HL-60 (cell line): ENCODE measurements at regions not wholly inside any gene's neighbourhood (a gene's known extent, or its start where the extent isn't known, plus 50 kb on each side); places are given as distances from the start of the nearest gene placed in this dataset.

Source experiments
- DNase-seq, 2 experiments: peaks; one replicate each; pipeline ENCODE4 v3.0.0-alpha.2; 2010 to 2020; ENCODE audit warnings: low read depth in 1 of 2, low spot score in 1 of 2
- H3K27ac ChIP-seq: fragments of 250-450 bp; sonication (Bioruptor Pico); replicated peaks from 2 replicates; pipeline ENCODE4 v1.5.1; 2020; ENCODE audit warnings: mild to moderate bottlenecking, moderate library complexity
- H3K27me3 ChIP-seq: fragments of 250-450 bp; sonication (Bioruptor Pico); 2 replicates; pipeline ENCODE4 v1.5.1; 2021; ENCODE audit warnings: mild to moderate bottlenecking, moderate library complexity; ENCODE audit not compliant: insufficient read depth, poor library complexity, severe bottlenecking
- H3K4me3 ChIP-seq: replicated peaks from 2 replicates; pipeline ENCODE4 v1.5.1; 2011; ENCODE audit warnings: mild to moderate bottlenecking, control low read depth, low read length; ENCODE audit not compliant: insufficient read depth
- CTCF ChIP-seq: IDR thresholded peaks from one replicate; pipeline ENCODE4 v1.5.1; 2011; ENCODE audit warnings: low read length, control low read depth, inconsistent platforms; ENCODE audit not compliant: insufficient read depth
- GABPA ChIP-seq: IDR thresholded peaks from 2 replicates; pipeline ENCODE4 v1.6.1; 2012; ENCODE audit warnings: low read depth
- POLR2AphosphoS5 ChIP-seq: IDR thresholded peaks from 2 replicates; pipeline ENCODE4 v1.6.1; 2012; ENCODE audit warnings: low read depth
- REST ChIP-seq: IDR thresholded peaks from 2 replicates; pipeline ENCODE4 v1.6.1; 2012; ENCODE audit warnings: low read depth; ENCODE audit not compliant: insufficient replicate concordance
- SPI1 ChIP-seq: IDR thresholded peaks from 2 replicates; pipeline ENCODE4 v1.6.1; 2012; ENCODE audit warnings: low read depth, mild to moderate bottlenecking, borderline replicate concordance

- TF ChIP-seq GABPA = no peak
- TF ChIP-seq CTCF = no peak
- no peak for TF ChIP-seq REST
- no peak for TF ChIP-seq SPI1
- no peak for TF ChIP-seq POLR2AphosphoS5
- Histone ChIP-seq H3K27ac (no peak overlapping the region), H3K27me3 (no peaks in the 10 kb centered on the region), H3K4me3 (no peak overlapping the region)
- no peak for DNase-seq
Measured at GRCh38 chr5:167712986-167713585, 578.4 kb upstream of the WWC1 start.

- no peak for TF ChIP-seq SPI1
- H3K27ac ChIP-seq = no peak overlapping the region
- DNase-seq = no peak
- no peaks in the 10 kb centered on the region for H3K27me3 ChIP-seq
- H3K4me3 ChIP-seq = no peak overlapping the region
Measured at GRCh38 chr5:167713896-167714295, 577.5 kb upstream of the WWC1 start.

GRCh38 chr5:167716126-167716775 lies 575.2 kb upstream of the WWC1 start:
- TF ChIP-seq REST (no peak), CTCF (no peak), POLR2AphosphoS5 (no peak)

GRCh38 chr5:167720259-167720658 lies 571.2 kb upstream of the WWC1 start:
- no peak overlapping the region for H3K27ac ChIP-seq
- no peaks in the 10 kb centered on the region for H3K27me3 ChIP-seq
- H3K4me3 ChIP-seq = no peak overlapping the region

More at GRCh38 chr5:167716126-167716775, 575.2 kb upstream of the WWC1 start:
- Histone ChIP-seq H3K4me3 (no peak overlapping the region), H3K27ac (no peak overlapping the region), H3K27me3 (no peaks in the 10 kb centered on the region)
- DNase-seq = no peak

More at GRCh38 chr5:167720259-167720658, 571.2 kb upstream of the WWC1 start:
- TF ChIP-seq SPI1 (no peak), REST (no peak), POLR2AphosphoS5 (no peak), CTCF (no peak), GABPA (no peak)
- no peak for DNase-seq
